ENCODE measurements at regions not wholly inside any gene's neighbourhood (a gene's known extent, or its start where the extent isn't known, plus 50 kb on each side); places are given as distances from the start of the nearest gene placed in this dataset.
"Not testable (repeated sequence)": the region's sequence is repeated elsewhere in the genome, so short reads cannot be mapped to it uniquely, and the experiment has no call there.

GRCh38 chr14:22282417-22282816 is 306.6 kb downstream of the DAD1 start:
- Histone ChIP-seq H3K27ac (ENCODE audit: low read depth, low read length) (no peak overlapping the region), H3K4me2 (ENCODE audit: low read length) (no peak overlapping the region)
- no peak for TF ChIP-seq EZH2phosphoT487 (IDR thresholded peaks at IDR 0.05; ENCODE audit: borderline replicate concordance, low read length)
- TF ChIP-seq CTCF (IDR thresholded peaks at IDR 0.05; ENCODE audit: low read depth, low read length, poor library complexity, severe bottlenecking): no peak

GRCh38 chr14:22281447-22281874 is 307.6 kb downstream of the DAD1 start:
- Histone ChIP-seq H3K27me3 (ENCODE audit: control insufficient read depth, low read length) (peaks cover 28% of the 10 kb centered on the region), H3K4me1 (ENCODE audit: control insufficient read depth, low read length) (peaks cover 10% of the 10 kb centered on the region)
- not testable (repeated sequence) for H3K79me2 ChIP-seq (ENCODE audit: control insufficient read depth, low read length); H3F3A ChIP-seq (ENCODE audit: control insufficient read depth, insufficient read depth); H3K27ac ChIP-seq (ENCODE audit: low read depth, low read length); H3K4me2 ChIP-seq (ENCODE audit: low read length); H3K9me3 ChIP-seq (ENCODE audit: control insufficient read depth, insufficient read depth, low read length); H3K4me3 ChIP-seq (ENCODE audit: low read length); H3K9me2 ChIP-seq (replicated peaks; ENCODE audit: control insufficient read depth, low read length); H3K36me3 ChIP-seq (ENCODE audit: control insufficient read depth, low read length); H4K20me1 ChIP-seq (ENCODE audit: control insufficient read depth, insufficient read depth, low read depth, low read length)

More at GRCh38 chr14:22282417-22282816, 306.6 kb downstream of the DAD1 start:
- H3F3A ChIP-seq (ENCODE audit: control insufficient read depth, insufficient read depth): no peaks in the 10 kb centered on the region
- peaks cover 22% of the 10 kb centered on the region for H3K27me3 ChIP-seq (ENCODE audit: control insufficient read depth, low read length)
- no peaks in the 10 kb centered on the region for H3K9me2 ChIP-seq (replicated peaks; ENCODE audit: control insufficient read depth, low read length)
- H4K20me1 ChIP-seq (ENCODE audit: control insufficient read depth, insufficient read depth, low read depth, low read length): no peaks in the 10 kb centered on the region
- H3K4me1 ChIP-seq (ENCODE audit: control insufficient read depth, low read length): peaks cover 10% of the 10 kb centered on the region
- no peaks in the 10 kb centered on the region for H3K9me3 ChIP-seq (ENCODE audit: control insufficient read depth, insufficient read depth, low read length)
- no peak overlapping the region for H3K4me3 ChIP-seq (ENCODE audit: low read length)
- H3K79me2 ChIP-seq (ENCODE audit: control insufficient read depth, low read length): no peaks in the 10 kb centered on the region
- no peaks in the 10 kb centered on the region for H3K36me3 ChIP-seq (ENCODE audit: control insufficient read depth, low read length)

- no peaks in the 10 kb centered on the region for H3K79me2 ChIP-seq (ENCODE audit: control insufficient read depth, low read length)
- H3K27ac ChIP-seq (ENCODE audit: low read depth, low read length): no peak overlapping the region
- no peaks in the 10 kb centered on the region for H3F3A ChIP-seq (ENCODE audit: control insufficient read depth, insufficient read depth)
- peaks cover 10% of the 10 kb centered on the region for H3K4me1 ChIP-seq (ENCODE audit: control insufficient read depth, low read length)
- H3K9me3 ChIP-seq (ENCODE audit: control insufficient read depth, insufficient read depth, low read length): no peaks in the 10 kb centered on the region
- no peak for TF ChIP-seq EZH2phosphoT487 (IDR thresholded peaks at IDR 0.05; ENCODE audit: borderline replicate concordance, low read length)
- TF ChIP-seq CTCF (IDR thresholded peaks at IDR 0.05; ENCODE audit: low read depth, low read length, poor library complexity, severe bottlenecking): no peak
- peaks cover 33% of the 10 kb centered on the region for H3K27me3 ChIP-seq (ENCODE audit: control insufficient read depth, low read length)
- H3K36me3 ChIP-seq (ENCODE audit: control insufficient read depth, low read length): no peaks in the 10 kb centered on the region
- H3K9me2 ChIP-seq (replicated peaks; ENCODE audit: control insufficient read depth, low read length): no peaks in the 10 kb centered on the region
- H4K20me1 ChIP-seq (ENCODE audit: control insufficient read depth, insufficient read depth, low read depth, low read length): no peaks in the 10 kb centered on the region
- H3K4me2 ChIP-seq (ENCODE audit: low read length): no peak overlapping the region
- H3K4me3 ChIP-seq (ENCODE audit: low read length): no peak overlapping the region
Observed at GRCh38 chr14:22280497-22281316, 308.3 kb downstream of the DAD1 start.

Data from DOHH2 (cell line).